ENCODE measurements at regions not wholly inside any gene's neighbourhood (a gene's known extent, or its start where the extent isn't known, plus 50 kb on each side); places are given as distances from the start of the nearest gene placed in this dataset.

DNA sequence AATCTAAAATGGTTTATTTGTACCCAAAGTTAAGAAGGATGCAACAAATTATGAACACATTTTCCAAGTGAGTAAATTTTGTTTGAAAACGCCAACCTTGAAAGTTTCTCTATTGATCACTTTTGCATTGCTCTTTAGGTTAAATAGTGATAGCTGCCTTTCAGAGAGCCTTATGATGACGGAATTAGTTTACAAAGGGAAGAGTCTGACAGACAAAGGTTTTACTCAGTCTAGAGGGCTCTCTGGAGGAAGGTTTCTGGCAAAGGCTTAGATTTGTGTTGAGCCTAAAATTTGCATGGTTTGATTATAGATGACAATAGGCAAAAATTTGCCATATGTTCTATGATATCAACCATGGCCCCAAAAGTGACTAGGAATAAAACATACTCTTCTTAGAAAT lies 95.9 kb upstream of the RUNX1 start:
- no peak for DNase-seq

DNA sequence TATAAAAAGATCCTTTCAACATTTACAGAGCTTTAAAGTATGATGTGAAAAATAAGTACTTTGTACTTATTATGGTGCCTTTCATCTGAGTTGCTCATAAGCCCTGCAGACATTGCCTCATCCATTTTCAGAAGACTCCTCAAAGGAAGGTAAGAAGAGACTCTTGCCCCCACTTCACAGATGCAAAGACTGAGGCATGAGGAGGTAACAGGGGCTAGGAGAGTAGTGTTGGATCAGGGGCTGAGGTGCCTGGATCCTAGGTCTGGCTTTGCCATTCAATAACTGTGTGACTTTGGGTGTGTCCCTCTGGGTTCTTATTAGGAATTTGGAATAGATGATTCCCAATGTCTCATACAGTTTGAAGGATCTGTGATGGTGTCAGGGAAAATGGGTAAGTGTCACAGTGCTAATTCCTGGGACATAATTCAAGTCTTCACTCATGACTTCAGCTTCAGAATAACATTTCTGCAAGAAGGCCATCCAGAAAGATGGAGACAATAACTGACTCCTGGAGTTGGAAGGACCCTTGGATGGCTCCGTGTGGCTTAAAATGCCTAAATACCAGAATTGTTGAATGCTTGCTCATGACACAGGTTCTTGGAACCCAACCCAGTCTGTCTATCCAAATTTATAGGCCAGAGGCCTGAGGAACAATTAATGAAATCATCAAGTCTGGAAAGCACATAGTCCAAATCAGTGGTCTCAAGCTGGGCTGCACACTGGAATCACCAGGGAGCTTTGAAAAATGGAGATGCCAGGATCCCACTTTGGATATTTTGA lies 93.1 kb upstream of the RUNX1 start:
- no peak for DNase-seq

DNA sequence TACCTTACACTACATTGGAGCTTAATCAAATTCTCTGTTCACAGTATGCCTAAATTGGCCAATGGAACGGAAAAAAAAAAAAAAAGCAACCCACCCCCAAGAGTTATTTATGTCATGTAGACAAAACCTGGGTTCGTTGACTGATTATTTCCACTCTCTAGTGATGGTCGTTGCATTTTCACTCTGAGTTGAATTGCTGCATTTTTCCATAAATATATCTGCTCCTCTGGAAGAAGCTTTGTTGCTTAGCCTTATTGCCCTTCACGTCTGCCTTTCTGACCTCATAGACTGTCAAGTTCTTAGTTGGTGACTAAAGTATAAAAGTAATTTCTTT lies 90.2 kb upstream of the RUNX1 start:
- no peak for DNase-seq

GRCh38 chr21:35138665-35139381 lies 89.7 kb upstream of the RUNX1 start:
- DNase-seq, result no peak

DNA sequence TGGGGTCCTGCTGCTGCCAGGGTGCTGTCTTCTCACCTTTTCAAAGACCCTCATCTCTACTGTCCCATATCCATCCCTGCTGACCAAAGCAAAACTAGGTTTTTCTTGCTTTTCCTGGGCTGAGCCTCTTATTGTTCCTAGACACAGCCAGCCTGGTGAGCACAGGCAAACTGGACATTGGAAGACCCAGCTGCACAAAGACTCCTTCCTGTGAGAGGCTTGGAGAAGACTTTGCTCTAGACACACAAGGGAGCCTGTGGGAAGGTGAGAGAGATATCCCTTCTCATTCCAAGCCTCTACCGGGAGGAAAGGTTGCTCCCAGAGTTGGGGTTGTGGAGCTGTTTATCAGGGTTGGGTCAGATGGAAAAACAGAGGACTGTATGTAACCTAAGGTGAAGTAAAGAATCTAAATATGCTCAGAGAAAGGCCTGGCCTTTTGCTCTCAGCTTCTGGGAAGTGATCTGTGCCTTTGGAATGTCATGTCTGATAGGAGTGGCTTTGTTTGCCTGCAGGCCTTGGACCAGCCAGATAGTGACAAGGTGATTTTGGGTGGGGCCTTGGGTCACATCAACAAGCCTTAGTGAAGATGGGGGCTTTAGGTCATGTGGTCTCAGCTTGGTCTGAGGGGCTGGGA lies 87.6 kb upstream of the RUNX1 start:
- no peak for DNase-seq

GRCh38 chr21:35136106-35136505 lies 87.0 kb upstream of the RUNX1 start:
- no peak for DNase-seq

DNA sequence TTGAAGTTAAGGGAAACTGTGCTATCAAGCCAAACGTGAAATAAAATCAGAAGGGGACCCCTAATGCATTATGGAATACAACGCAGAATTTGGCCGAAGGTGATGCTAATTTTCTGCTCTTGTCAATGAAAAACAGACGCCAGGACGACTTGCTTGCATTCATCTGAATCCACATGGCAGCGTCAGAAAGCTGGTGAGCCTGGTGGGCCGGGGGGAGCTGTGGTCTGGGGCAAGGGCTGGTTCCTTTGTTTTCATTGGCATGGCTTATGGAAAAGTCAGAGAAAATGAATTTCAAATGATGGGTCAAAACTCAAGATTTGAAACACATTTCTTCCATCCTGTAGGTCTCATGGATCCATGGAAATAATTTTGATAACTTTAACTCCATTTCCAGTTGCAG lies 86.4 kb upstream of the RUNX1 start:
- DNase-seq, result no peak

- DNase-seq, result no peak
Observed at GRCh38 chr21:35134309-35134708, 85.2 kb upstream of the RUNX1 start.

DNA sequence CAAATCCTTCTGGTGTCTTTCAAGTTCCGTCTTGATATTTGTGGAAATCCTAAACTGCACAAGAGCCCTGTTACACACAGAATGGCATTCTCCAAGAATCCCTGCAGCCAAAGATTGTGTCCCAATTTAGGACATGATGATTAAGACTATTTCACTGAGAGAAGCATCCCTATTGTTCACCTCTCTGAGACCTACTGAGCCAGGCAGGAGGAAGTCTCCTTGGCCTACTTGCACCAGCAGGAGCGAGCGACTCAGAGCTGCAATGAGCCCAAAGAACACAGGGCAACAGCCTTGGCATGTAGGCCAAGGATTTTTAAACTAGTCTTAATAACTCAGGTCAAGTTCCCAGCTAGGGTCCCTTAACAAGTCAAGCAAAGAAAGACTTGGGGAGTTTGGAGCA lies 79.4 kb upstream of the RUNX1 start:
- no peak for DNase-seq

GRCh38 chr21:35127851-35128250 lies 78.7 kb upstream of the RUNX1 start:
- DNase-seq, result no peak

DNA sequence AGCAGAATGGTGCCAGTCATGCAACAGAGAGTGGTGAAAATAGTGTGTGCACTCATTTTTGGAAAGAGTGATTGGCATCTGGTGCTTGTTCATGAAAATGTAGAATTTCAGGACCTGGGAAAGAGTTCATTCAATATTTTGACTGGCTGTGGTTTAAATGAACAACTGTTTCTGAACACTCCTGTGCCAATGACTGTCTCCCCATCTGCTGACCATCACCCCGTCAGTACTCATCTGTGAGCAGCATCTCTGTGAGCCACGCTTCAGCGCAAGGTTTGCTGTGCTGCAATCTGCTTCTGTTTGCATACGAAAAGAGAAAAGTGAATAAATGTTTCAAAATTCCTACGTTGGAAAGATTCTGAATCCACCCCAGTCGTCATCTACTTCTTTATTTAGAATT lies 77.9 kb upstream of the RUNX1 start:
- no peak for DNase-seq

DNA sequence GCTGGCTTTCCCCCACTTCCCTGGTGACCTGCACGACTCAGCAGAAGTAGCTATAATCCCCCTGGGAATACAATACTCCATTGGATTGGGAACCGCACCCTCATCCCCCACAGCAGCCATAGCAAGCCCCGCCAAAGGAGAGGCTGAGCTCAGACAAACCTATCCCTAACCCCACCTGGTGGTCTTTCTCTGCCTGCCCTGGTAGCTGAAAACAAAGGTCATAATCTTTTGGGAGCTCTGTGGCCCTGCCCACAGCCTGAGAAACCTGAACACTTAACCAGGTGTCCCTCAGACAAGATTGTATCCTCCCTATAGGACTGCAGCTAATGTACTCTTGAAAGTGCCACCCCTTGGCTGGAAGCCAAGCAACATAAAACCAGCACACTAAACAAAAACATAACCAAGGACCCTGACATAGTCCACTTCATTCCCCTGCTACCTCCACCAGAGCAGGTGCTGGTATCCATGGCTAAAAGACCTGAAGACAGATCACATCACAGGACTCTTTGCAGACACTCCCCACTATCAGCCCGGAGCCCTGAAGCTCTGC lies 71.6 kb upstream of the RUNX1 start:
- no peak for DNase-seq

DNA sequence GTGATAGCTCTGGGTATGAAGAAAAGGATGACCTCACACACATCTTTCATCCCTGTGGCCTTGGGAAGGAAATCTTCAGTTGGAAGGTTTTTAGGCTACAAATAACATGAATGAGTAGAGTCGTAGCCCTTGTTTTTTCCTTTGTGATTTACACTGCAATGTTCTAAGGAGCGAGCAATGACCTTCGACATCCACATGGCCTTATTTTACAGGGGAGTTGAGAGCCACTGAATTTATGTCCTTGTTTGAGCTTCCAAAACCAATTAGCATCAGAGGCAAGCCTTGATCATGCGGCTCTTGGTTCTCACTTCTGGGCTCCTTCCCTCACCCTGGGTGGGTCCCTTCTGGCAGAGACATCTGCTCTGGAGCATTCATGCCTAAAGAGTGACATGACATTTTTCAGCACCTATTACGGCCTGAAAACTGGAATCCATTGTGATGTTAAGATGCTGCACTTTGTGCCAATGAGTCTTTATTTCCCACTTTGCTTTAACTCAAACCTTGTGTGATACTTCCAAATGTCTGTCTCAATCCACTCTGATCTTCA lies 70.5 kb upstream of the RUNX1 start:
- no peak for DNase-seq

GRCh38 chr21:35116777-35117176 lies 67.7 kb upstream of the RUNX1 start:
- no peak for DNase-seq

DNA sequence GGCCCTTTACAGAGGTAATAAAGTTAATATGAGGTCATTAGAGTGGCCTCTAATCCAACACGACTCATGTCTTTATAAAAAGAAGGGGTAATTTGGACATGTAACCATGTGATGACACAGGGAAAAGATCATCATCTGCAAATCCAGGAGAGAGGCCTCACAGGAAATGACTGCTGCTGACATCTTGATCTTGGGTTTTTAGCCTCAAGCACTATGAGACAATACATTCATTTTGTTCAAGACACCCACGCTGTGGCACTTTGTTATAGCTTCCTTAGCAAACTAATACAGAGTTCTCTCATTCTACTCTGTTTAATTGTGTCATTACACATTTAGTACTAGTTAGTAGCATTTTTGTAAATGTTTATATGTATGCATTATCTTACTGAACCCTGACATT lies 64.0 kb upstream of the RUNX1 start:
- no peak for DNase-seq

- no peak for DNase-seq
Observed at GRCh38 chr21:35111321-35111930, 62.3 kb upstream of the RUNX1 start.

- DNase-seq, result no peak
Observed at GRCh38 chr21:35108887-35109286, 59.8 kb upstream of the RUNX1 start.

- no peak for DNase-seq
Observed at GRCh38 chr21:35107520-35107919, 58.4 kb upstream of the RUNX1 start.

DNA sequence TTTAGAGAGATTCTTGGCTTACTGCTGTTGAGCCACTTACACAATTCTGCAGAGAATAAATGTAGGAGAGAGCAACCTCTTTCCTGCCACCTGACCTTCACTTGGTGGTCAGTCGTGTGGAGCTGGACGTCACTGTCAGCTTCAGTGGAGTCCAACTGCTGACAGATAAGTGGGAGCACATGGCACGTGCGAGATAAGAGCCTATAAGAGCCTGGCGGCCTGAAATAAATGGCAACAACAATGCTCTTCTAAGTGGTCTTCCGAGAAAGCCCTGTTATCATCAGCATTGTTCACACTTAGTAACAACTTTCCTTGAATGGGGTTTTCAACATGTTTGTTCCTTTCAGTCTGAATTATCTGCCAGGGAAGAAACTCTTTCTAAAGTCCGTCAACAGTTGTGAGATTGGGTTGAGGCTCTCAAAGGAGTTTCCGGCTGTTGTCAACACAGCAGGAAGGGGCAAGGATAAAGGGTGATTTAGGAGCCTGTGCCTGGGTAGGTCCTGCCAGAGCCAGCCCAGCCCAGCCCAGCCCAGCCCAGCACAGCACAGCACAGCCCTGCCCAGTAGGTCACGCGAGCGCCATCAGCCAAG lies 57.2 kb upstream of the RUNX1 start:
- DNase-seq, result no peak

- peak; percentile 16 to 25 for DNase-seq
Observed at GRCh38 chr21:35102488-35103371, 53.6 kb upstream of the RUNX1 start.

DNA sequence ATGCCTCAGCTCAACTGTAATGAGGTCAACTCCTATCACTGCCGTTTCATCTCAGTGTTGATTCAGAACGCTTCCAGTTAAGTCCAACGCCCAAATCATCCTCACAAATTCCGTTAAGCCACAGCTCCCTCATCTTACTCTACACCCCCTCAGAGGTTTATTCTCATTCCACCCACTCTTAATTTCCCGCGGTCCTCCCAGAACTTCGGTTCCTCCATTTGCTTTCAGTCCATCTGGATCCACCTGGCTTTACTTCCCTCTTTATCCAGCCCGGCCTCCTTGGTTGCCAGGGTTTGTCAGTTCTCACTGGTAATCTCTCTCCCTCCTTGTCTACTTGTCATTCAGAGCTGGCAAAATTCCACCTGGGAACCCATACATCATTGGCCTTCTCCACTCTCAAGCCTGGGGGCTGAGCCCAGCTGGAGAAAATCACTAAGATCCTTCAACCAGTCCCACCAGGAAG lies 51.3 kb upstream of the RUNX1 start:
- DNase-seq, result no peak

- DNase-seq, result no peak
Observed at GRCh38 chr21:35099310-35099709, 50.2 kb upstream of the RUNX1 start.

Measured in hippocampal formation (tissue), 2 donors.